Astrocyte (in vitro differentiated cells and primary cell): ENCODE measurements at regions not wholly inside any gene's neighbourhood (a gene's known extent, or its start where the extent isn't known, plus 50 kb on each side); places are given as distances from the start of the nearest gene placed in this dataset.

Experiments
- EZH2 ChIP-seq: IDR thresholded peaks from 2 replicates; pipeline ENCODE4 v1.6.1; 2012; ENCODE audit warnings: mild to moderate bottlenecking, low read length, inconsistent platforms; ENCODE audit not compliant: insufficient read depth
- TF ChIP-seq, protein P1 (sequence below): IDR thresholded peaks from 2 replicates; pipeline ENCODE4 v1.5.1; 2011; ENCODE audit warnings: low read depth, mild to moderate bottlenecking, inconsistent platforms, low read length, moderate library complexity; ENCODE audit not compliant: insufficient read depth

DNA sequence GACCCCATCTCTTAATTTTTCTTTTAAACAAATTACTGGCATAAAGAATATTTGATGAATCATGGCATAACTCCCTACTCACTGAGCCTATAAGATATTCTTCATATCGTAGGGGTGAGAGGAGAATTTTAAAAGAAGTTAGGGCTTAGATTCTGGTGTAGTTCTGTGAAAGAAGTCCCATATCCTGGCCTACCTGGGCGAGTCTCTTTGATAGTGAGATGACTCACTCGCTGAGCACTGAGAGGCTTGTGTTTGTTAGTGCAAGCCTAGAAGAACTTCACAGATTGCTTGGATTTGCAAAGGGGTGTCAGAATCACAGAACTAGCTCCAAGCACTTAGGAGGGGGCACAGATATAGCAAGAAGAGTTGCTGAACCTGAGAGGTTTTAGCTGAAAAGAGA is 133.8 kb upstream of the TMC3 start:
- TF ChIP-seq, protein P1, sequence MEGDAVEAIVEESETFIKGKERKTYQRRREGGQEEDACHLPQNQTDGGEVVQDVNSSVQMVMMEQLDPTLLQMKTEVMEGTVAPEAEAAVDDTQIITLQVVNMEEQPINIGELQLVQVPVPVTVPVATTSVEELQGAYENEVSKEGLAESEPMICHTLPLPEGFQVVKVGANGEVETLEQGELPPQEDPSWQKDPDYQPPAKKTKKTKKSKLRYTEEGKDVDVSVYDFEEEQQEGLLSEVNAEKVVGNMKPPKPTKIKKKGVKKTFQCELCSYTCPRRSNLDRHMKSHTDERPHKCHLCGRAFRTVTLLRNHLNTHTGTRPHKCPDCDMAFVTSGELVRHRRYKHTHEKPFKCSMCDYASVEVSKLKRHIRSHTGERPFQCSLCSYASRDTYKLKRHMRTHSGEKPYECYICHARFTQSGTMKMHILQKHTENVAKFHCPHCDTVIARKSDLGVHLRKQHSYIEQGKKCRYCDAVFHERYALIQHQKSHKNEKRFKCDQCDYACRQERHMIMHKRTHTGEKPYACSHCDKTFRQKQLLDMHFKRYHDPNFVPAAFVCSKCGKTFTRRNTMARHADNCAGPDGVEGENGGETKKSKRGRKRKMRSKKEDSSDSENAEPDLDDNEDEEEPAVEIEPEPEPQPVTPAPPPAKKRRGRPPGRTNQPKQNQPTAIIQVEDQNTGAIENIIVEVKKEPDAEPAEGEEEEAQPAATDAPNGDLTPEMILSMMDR, result no peak
- no peak for TF ChIP-seq EZH2
